ENCODE measurements at regions not wholly inside any gene's neighbourhood (a gene's known extent, or its start where the extent isn't known, plus 50 kb on each side); places are given as distances from the start of the nearest gene placed in this dataset.

DNA sequence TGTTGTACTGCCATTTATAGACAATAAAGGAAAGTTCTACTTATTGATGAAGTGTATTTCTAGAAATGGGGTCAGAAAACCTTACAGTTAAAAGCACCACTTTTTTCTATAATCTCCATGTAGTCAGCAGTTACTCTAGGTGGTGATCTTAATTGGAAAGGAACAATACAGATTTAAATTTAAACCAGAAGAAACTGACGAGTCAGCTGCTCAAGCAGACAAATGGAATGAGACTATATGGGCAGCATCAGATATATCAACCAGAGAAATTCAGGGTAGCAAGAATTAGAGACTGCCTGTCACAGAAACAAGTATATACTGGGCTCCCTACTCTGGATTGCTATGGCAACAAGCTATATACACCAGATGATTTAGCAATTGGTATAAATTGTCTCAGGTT lies 99.6 kb upstream of the SCG2 start:
- no peak for DNase-seq

DNA sequence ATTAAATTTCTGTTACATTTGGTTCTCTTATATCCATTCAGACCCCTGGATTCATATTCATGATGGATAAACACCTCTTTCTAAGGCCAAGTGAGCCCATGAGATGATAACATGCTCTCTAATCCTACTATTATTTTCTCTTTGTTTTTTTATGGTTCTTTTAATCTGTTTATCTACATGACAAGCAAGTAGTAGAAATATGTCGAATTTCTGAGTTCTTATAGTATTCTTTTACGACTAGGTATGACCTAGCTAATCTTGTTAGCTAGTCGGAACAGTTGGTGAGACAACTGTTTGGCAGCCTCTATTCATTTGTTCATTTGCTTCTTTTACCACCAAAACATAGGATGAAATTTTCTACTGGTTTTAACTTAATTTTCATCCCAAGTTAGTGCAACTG lies 98.1 kb upstream of the SCG2 start:
- DNase-seq, result no peak

DNA sequence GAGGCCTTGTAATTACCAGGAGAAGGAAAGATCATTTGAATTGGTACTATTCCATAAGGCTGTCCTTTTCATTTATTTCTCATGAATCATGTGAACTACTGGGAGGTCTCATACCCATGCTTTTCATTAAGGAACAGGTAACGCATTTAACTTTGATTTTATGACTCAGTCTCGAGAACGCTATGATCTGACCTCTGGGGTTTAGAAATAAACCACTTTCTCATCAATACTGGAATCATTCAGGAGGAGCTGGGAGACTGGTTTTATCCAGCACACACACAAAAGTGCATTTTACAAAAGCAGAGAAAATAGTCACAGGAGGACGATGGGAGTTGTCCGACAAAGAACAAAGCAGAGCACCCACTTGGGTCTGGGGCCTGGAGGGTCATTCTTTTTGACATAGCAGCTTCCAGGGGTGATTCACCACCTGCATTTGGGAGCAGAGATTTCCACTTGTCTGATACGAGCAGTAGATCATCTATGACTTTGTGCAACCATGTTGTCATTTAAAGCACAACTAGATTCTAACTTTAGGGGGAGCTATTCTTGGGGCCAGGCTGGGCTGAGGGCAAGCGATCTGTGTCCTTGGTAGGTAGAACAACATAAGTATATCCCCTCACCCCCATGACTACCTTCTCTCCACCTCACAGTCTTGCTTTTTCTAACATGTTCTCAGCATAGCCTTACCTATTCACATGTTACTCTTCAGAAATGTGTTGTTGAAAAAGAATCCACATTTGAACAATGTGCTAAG lies 95.9 kb upstream of the SCG2 start:
- DNase-seq, result no peak

DNA sequence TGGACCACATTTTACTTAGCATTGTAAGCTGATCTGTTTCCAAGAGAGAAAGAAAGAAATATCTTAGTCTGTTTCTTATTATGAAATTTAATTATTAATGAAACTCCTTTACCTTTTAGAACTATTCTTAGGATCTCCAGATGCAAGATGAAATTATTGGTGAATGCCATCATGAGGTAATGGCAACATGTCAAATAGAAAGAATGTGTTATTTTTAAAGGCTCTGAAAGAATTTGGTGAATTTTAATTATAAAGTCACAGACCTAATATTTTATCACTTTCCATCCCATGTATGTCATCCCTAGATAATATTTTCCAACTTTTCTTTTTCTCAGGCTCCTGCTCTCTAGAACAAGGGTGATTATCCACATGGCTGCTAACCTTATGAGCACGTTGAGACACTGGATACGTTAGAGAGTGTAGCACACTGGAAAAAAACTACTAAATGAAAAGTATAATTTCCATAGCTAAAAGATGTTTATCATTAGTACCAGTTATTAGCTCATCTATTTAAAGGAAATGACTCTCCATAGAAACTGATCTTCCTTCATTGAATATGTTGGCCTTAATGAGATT lies 95.2 kb upstream of the SCG2 start:
- no peak for DNase-seq

DNA sequence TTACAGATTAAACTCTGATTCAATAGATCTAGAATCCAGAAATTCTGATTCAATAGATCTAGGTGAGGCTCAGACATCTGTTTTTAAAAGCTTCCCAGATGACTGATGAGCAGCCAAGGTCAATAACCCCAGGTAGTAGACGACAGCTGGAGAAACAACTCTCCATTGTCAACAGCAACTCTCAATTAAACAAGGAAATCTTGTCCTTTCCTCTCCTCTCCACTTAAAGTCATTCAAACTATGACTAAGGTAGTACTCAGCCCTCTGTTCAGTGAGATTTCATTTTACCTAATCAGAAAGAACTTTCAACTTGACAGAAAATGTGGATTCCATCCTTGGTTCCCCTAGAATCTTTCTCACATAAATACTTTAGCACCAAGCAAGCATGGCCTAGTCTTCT lies 94.6 kb upstream of the SCG2 start:
- peak; percentile 40 for DNase-seq

DNA sequence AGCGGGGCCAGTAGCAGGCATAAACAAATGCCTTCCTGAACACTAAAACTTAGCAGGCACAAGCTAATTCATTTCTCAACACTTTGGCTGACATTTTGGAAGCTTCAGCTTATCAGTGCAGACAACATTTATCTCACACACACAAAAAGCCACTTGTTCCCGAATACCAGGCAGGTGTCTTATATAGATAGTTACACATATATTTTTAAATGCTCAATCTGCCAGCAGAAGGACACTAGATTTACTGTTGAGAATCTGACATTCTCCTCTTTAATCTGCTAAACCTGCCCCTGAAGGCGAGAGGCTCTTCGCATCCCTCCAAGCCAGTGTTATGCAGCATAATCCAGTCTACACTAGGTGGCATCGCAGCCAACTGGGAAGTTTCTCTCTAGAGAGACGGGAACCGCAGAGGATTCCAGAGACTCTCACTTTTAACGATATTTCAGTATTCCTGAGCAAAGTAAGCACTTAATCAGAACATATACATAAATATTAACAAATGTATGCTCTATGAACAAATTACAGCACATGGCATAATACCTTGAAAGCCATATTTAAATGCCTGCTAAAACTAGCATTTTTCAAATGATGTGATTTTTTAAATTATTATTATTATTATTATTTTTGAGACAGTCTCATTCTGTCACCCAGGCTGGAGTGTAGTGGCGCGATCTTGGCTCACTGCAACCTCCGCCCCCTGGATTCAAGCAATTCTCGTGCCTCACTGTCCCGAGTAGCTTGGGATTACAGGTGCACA lies 90.2 kb upstream of the SCG2 start:
- DNase-seq, result peak; percentile 48

DNA sequence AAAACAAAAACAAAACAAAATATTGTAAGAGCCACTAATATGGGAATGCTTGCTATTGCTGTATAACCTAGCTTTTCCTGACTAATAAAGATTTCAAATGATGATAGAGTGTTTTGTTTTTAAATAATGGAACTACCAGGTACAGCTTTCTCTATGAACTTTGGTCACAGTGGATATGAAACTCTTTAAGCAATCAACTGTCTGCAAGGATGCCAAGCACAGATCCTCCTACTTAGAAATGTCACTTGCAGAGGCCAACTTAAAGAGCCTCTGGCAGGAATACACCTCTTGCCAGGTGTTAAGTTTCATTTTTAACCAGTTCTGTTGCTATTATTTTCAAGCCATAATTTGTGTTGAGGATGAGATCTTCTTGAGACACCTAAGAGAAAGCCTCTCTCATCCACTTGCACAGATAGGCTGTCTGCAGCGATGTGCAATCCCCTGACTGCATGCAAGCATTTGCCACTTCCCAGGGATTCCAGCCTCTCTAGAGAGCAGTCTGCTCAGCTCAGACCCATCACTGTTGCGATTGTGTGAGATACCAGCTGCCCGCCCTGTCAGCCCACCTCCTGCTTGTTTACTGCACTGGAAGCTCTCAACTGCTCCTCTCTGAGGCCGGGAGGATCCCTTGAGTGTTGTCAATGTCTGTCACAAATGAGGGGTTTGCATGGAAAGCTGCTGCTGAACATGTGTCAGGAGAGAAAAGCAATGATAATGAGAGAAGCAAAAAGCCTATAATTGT lies 86.1 kb upstream of the SCG2 start:
- DNase-seq, result no peak

DNA sequence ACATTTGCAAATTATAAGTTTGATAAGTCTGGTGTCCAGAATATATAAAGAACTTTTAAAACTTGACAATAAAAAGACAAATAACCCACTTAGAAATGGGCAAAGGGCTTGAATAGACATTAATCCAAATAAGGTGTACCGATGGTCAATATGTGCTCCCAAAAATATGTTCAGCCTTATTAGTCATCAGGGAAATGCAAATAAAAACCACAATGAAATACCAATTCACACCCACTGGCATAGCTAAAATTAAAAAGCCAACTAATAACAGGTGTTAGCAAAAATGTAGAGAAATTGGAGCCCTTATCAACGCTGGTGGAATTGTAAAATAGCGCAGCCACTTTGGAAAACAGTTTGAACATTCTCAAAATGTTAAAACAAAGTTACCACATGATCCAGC lies 79.0 kb upstream of the SCG2 start:
- DNase-seq, result no peak

DNA sequence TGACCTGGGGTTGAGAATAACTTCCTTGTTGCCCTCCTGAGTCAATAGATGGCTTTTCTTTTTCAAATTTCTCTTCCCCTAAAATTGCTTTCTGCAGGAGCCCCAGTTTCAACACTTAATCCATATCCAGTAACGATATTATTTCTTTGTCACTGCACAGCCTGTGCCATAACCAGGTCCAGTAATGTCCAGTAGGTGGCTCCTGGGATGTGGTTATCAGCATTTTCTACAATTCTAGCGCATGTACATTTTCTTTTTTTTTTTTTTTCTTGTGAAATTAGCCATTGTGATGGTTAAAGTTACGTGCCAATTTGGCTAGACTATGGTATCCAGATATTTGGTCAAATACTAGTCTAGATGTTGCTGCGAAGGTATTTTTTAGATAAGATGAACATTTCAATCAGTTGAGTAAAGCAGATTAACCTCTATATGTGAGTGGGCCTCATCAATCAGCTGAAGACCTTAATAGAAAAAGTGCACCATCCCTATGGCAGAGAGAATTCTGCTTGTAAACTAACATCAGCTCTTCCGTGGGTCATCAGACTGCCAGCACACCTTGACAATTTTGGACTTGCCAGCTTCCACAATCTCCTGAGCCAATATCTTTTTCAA lies 72.9 kb upstream of the SCG2 start:
- DNase-seq, result peak; percentile 45

DNA sequence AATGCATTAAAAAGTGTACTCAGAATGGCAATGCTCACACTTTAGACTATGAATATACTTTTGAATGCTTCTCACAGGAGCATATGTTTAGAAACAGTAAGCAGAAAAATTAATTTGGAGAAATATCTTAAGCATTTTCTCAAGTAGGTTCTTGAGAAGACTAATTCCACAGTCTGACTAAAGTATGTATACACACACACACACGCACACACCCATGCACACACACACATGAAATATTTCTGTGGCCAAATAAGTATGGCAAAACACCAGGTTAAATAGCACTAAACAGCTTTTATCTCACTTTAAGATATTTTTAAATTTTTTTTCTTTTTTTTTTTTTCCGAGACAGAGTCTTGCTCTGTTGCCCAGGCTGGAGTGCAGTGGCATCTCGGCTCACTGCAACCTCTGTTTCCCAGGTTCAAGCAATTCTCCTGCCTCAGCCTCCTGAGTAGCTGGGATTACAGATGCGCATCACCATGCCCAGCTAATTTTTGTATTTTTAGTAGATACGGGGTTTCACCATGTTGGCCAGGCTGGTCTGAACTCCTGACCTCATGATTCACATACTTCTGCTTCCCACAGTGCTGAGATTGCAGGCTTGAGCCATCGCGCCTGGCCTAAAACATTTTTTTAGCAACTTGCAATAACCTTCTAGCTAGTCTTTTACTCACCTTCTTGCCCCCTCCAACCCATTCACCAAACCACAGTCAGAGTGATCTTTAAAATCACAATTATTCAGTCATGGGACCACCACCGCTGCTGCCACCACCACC lies 67.5 kb upstream of the SCG2 start:
- peak; percentile 33 for DNase-seq

DNA sequence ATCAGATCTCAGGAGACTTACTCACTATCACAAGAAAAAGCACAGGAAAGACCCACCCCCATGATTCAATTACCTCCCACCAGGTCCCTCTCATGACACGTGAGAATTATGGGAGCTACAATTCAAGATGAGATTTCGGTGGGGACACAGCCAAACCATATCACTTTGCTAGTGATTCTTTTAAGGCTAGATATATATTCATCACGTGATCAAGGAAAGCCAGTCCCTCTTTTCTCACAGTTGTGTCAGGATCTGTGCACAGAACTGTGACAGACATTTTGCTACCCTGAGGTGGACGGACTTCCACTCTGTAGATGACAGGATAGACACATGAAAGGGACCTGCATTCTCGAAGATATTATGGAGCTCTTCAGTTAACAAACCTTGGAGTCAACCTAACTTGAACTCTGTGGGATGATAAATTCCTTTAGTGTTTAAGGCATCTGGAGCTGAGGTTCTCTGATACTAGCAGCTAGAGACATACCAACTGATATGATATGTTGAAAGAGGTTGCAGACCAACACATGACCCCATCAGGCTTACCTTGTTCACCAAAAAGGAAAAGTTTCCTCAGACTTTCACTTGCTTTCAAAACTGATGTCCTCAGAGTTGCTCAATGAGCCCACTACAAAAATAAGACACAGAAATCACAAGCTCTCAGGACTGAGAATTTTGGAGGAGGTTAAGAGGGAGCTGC lies 66.3 kb upstream of the SCG2 start:
- DNase-seq, result peak; percentile 53

DNA sequence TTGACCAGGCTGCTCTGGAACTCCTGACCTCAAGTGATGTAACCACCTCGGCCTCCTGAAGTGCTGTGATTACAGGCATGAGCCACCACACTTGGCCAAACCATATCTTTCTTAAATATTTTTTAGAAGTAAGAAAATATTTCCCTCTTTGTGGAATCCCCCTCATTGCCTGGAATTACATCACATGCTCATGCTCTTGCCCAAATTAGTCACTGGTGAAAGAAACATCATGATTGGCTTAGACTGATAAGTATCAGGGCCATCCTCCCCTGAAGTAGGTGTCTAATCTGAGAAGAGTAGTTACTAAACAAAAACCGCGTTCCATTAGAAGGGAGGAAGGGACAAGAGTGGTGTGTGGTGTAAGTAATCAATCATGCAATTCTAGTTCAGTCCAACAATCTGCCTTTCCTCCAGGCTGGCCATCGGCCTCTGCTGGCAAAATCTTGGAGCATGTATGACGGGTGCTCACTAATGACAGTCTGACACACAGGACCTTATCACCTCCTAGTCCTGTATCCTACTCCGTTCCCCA lies 52.3 kb upstream of the SCG2 start:
- DNase-seq, result no peak

DNA sequence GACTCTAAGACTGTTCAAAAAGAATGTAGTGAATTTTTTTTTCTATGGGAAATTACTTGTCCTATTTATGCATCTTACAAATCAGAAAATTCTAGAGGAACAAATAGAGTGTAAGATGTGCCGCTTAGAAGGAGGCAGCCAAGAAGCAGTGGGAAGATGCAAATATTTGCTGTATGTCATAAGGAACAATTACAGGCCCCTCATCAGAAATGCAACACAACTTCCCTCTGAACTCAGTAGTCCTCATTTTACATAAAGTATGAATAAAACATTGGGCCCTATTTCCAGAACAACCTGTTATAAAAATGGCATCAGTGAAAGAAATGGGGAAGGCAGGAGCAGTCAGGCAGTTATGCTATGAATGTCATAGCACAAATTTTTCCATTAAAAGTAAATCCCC lies 50.7 kb upstream of the SCG2 start:
- no peak for DNase-seq

DNA sequence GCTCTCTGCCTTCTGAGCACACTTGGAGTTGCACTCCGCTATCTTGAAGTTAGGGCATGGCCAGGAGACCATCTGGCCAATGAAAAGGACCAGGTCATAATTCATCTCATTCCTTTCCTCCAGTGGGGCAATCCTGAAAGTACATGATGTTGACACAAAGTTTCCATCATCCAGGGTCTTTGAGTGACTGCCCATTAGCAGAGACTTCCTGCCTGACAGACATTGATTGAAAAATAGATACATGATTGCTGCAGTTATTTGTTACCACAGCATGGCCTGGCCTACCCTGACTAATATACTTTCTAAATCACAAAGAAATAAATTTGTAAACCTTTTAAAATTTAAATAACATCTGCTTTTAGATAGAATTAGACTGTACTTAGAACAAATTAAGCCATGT lies 50.0 kb upstream of the SCG2 start:
- DNase-seq, result no peak

Data from HCEC 1CT (cell line).